Hepatic stellate cell (primary cell): ENCODE measurements at regions not wholly inside any gene's neighbourhood (a gene's known extent, or its start where the extent isn't known, plus 50 kb on each side); places are given as distances from the start of the nearest gene placed in this dataset.

ENCODE experiments used
- DNase-seq: peaks from one replicate; pipeline ENCODE4 v3.0.0; 2011; ENCODE audit warnings: low spot score

DNA sequence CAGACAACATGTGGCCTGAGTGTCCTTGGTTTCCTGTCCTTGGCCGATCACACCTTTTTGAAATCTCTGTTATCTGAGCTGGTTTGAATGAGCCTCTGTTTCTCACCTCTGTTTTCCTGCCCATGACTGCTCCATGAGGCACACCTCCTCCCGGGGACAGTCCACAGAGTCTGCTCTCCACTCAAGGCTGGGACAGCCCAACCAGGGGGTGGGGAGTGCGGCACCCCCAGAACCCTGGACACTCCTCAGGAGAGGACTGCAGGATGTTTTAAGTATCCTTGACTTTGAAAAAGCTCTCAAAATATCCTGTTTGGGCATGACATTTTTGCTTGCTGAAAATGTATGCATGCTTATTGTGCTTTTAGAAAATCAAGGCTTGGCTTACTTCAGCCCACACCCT, 333.0 kb upstream of the N4BP1 start:
- no peak for DNase-seq

DNA sequence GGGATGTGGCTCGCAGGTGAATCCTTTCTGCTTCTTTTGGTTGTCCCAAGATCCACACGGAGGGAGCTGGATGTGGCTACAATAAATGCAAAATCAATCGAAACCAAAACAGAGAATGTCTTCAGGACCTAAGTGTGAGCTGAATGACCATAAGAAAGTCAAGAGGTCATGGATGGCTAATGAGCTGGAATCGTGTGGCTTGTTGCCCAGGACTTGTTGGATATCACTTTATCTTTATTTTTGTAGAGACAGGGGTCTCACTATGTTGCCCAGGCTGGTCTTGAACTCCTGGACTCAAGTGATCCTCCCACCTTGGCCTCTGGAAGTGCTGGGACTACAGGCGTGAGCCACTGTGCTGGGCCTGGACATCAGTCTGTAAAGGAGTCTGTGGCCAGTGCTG, 326.8 kb upstream of the N4BP1 start:
- DNase-seq = no peak

DNA sequence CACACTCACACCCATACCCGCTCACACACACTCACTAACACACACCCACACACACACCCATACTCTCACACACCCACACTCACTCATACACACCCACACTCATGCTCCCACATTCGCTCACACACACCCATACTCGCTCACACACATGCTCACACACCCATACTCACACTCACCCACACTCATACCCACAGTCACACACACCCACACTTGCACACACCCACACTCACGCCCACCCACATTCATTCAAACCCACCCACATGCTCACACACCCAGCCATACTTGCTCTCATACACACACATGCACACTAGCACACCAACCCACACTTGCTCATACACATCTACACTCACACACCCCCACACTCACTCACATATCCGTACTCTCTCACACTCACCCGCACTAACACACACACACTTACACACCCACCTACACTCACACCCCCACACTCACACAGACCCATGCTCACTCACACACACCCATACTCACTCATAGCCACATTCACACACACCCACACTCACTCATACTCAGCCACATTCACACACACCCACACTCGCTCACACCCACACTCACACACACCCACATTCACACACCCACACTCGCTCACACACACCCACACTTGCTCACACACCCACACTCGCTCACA, 322.4 kb upstream of the N4BP1 start:
- DNase-seq = no peak

DNA sequence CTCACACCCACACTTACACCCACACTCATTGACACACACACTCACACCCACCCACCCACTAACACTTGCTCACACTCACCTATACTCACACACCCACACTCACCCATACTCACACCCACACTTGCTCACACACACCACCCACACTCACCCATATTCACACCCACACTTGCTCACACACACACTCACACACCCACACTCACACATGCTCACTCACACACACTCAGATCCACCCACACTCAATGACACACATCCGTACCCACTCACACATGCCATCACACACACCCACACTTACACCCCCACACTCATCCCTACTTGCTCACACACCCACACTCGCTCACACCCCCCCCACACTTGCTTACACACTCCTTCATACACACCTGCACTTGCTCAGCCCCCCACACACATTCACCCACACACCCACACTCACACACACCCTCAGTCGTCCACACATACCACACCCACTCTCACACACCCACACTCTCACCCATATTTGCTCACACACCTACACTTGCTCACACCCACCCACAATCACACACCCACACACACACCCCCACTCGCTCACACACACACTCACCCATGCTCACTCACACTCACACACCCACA, 321.1 kb upstream of the N4BP1 start:
- no peak for DNase-seq

DNA sequence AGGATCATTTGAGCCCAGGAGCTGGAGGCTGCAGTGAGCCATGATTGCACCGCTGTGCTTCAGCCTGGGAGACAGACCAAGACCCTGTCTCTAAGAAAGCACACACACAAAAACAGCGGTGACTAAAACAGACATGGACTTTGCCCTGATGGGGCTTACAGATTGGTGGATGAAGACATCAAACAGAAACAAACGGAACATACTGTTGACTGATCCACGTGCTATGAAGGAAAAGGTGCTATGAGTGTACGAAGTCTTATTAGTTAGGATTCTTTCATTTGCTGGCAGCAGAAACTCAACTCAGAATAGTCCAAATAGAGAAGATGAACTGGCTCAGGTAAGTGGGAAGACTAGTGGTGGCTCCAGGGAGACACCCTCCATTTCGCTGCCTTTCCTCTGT, 309.8 kb upstream of the N4BP1 start:
- no peak for DNase-seq

DNA sequence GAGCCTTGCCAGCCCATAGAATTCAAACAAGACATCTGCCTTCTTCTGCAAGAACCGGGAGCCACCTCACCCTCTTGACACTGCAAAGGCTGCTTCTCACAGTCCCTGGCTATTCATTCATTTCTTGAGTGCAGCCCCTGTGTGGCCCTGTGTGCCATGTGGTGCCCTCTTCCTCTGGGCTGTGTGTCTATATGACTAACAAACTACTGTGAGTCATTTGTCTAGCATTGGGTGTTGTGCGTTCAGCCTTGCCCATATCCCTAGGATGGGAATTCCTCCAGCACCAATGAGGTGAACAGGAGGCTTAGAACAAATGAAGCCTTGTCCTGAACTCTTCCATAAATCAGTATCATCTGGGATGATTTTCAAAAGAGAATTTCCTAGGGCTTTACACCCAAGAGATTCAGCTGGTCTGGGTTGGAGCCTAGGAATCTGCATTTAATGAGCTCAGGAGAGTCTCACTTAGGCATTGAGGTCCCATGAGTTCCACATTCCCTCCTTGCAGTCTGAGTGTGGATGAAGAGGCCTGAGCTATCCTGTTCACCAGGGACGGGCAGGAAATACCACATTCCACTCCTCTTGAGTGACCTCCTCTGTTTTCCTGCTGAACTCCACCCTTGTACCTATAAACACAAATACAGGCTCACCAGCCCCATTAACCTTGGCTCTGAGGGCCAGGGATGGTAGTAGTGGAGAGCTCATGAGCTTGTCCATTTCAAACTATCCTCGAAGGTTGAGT, 308.7 kb upstream of the N4BP1 start:
- DNase-seq = no peak

DNA sequence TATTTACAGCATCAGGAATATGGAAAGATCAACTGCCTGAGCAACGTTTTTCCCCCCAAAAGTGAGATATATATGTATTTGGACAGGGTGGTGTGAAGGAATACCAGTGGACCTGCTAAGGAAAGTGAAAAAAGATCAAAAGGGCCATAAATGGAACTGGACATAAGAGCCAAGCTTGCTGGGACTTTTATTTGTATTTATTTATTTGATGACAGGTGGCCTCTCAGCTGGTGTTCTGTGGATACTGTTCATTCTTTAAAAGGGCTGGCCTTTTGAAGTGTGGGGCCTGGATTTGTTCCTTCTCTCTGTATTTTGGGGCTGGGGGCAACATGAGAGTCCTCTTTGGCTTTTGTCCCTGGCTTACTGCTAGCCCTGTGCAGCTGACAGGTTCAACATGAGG, 306.6 kb upstream of the N4BP1 start:
- no peak for DNase-seq

DNA sequence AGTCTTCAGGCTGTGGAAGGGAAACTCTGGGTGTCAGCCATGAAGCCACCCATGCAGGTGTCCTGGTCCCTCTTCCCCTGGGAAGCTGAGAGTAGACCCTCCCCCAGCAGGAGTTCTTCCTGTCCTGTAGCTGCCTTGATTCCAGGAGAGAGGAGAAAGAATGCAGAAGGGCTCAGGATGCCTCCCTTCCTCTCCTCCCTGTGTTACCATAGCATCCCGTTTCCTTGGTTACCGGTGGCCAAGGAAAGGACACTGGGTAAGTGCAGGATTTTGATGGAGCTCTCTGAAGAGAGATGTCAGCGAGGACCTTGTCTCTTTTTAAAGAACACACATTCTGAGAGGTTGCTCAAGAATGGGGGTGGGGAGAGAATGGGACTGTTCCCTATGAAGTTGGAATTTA, 304.1 kb upstream of the N4BP1 start:
- DNase-seq = no peak

DNA sequence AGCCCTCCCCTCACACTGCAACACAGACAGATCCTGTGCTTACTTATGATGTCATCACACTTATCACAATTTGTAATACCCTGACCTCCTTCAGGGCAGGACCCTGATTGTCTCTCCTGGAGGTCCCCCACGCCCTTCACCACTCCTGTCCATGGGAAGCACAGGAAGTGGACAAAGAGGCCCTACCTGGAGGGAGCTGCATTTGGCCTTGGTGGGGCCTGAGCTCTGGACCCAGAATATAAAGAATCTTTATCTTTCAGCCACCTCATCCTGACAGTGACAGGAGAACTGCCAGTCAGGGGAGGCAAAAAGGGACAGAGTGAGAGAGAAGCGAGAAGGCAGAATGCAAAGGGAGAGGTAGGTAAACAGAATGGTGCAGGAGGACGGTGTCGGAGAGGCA, 303.4 kb upstream of the N4BP1 start:
- DNase-seq = no peak

DNA sequence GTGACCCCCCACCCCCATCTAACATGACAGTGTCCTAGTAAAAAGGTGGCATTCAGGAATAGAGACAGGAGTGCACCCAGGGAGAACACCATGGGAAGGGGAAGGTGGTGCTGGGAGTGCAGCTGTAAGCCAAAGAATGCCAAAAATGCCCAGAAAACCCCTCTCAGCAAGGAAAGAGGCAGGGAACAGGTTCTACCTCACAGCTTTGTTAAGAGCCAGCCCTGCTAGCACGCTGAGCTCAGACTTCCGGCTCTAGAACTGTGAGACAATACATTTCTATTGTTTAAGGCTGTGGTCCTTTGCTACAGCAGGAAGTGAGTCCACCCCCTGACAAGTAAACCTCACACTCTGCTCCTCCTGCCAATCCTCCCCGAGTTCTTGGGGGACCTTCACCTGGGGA, 302.4 kb upstream of the N4BP1 start:
- DNase-seq = no peak

DNA sequence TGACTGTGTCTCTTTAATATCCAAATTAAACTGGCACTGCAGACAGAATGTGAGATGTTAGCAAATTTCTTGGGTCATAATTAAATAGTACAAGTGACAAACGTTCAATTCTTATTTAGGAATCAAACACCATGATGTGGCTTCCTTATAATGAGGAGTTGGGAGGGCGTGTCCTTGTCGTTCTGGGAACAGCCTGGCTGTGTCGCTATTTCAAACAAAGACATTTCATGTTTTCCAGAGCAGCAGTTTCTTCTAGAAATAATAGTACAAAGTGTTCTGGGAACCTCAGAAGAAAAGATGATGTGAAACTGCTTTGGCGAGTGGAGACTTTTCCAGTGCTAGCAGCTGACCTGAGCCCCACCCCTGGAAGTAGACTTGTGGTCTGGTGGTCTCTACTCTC, 301.7 kb upstream of the N4BP1 start:
- no peak for DNase-seq

DNA sequence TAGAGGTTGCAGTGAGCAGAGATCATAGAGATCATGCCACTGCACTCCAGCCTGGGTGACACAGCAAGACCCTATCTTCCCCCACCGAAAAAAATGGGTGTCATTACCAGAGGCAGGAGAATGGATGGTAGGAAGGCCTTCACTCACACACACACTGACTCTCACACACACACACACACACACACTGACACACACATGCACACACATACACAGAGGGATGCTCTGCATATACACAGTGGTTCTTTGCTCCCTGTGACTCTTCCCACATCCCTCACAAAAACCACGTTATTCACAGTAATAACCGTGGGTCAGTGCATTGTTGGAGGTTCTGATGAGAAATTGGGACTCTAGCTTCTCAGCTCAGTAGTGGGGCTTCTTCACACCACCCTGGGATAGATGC, 300.2 kb upstream of the N4BP1 start:
- no peak for DNase-seq

DNA sequence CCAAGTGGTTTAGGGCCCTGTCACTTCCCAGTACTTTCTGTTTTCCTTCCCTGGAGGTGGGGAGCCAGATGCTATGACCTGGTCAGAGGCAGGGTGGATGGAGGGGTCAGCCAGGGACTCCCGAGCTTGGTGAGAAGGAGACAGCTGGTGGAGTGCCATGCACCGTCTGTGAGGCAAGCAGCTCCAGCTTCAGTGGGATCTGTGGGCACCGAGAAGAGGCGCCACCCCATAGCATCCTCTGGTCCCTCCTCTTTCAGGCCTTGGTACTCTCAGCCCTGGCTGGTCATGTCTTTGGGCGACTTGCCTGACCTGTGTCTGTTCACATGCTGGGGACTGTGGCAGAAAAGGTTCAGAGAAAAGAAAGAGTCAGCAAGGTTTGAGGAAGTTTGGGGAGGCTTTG, 299.3 kb upstream of the N4BP1 start:
- no peak for DNase-seq

DNA sequence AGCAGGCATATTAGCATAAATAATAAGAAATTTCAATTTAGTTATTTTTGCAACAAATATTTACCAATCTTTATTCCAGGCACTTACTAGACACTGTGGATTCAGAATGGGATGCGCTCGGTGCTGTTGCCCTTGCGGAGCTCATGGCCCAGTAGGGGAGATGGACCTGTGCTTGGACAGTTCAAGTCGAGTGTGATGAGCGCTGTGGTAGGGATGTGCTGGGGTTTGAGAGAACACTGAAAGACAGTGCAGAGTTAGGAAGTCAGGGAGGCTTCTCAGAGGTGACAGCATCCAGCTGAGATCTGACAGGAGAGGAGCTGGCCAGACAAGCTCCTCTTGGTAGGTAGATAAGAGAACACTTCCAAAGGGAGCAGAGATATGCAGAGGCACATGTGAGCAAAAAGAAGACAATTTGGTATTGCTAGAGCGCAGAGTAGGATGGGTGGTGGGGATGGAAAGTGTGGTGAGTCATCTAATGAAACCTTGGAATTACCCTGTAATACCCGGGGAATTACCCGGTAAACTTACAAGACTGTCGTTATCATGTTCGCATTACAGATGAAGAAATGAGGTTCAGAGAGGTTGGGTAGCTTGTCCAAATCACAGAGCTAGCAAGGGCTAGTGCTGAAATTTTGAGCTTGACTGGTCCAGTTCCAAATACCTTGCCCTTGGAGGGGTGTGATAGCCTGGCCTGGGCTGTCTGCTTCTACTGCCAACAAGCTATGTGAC, 298.1 kb upstream of the N4BP1 start:
- no peak for DNase-seq

DNA sequence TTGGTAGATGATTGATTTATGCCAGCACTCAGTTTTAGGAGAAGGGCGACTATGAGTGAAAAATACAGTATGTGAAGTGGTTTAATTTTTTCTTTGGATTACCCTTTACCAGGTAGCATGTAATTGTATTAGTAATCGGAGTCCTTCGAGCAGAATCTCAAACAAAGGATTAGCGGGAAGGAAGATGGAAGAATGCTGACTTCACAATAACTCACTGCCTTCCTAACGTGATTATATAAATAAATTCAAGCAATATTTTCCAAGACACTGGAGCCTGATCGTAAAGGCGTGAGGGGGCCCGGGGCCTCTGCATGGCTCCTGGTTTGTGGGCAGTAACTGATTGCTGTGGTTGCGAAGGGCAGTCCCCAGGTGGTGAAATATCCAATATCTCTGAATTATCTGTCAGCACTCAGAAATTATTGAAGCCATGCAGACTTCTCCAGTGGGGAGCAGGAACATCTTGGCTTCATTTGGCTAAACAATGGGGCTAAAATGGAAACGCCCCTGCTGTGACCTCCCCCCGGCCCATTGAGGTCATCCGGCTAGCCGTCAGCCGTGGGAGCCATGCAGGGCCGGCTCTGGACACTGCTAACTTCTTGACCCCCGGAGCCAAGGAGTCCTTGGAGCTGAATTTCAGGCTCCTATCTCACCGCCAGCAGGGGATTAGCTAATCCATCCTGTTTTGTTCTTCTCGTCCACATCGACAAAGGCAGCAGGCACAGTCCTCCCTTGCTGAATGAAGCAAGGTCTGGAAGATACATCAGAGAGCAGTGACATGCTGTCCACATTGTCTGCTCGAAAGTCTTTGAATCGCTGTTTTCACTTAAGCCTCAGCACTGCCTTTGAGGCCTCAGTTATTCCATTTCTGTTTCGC, 295.9 kb upstream of the N4BP1 start:
- no peak for DNase-seq

DNA sequence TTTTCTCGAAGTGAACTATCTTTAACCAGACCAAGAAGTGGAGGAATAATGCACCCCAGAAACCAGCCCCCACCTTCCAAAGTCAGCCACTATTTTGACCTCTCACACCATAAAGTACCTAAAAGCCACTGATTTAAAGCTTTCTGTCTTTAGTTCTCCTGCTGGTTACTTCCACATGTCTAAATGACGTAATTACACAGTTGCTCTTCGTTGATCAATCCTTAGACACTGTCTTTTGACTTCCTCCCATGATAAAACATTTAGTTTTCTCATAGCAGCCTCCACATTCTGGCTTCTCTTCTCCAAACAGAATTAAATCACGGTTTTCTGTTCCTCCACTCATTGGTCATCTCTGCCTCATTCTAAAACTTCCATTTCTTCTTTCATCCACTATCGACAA, 294.4 kb upstream of the N4BP1 start:
- DNase-seq = no peak

DNA sequence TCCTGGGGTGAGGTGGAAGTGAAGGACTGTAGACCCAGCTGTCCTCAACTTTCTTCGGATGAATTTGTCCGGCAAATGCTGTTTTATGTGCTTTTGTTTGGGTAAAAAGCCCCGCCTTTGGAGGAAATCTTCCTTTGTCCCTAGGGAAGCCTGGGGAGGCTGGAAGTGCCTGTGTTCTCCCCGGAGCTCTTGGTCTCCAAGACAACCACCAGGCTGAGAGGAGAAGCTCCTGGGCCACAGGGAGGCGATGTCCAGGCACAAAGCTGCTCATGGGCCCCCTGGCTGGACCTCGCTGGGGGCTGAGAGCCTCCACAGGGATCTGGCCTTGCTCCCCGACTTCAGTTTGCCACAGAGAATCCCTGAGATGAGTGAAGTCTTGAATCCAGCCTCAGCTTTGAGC, 293.1 kb upstream of the N4BP1 start:
- DNase-seq = no peak

DNA sequence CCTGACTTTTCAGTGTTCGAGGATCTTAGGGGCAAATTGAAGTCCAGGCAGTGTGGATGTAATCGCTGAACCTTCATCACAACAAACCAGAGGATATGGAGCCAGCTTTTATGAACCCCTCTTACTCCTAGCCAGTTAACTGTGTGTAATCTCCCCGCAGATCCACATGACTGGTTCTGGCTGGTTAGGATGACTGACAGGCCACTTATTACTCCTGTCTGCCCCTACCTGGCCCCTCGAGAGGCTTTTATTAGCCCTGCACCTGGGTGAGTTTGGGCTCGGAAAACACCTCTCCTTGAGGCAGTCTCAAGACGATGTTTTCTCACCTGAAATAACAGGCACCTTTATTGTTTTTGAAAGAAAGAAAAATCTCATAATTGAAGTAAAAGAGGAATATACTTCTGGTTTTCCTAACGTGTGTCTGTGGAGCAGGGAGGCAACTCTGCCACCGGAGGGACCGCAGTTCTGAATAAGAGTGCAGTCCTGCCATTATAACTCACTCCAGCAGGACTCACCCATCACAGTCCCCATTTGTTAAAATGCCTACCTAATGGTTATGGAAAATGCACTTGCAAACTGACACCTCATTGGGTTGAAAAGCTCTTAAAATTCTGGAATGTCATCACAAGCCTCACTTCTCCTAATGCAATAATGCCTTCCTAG, 291.9 kb upstream of the N4BP1 start:
- DNase-seq = no peak

DNA sequence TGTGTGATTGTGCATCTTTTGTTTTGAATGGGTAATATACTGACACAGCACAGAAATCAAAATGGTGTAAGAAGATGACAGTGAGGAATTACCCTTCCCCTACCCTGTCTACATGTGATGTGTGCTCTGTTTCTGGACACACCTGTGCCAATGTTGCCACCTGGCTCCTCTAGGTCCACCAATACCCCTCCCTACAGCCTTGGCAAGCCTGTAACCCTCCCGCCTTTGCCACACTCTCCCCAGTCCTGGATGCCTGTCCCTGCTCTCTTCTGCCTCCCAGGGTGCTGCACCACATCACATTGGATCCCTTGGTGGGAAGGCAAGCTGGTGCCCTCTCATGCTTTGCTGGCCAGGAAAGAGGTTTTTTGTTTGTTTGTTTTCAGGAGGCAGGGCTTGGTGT, 289.5 kb upstream of the N4BP1 start:
- DNase-seq = no peak

DNA sequence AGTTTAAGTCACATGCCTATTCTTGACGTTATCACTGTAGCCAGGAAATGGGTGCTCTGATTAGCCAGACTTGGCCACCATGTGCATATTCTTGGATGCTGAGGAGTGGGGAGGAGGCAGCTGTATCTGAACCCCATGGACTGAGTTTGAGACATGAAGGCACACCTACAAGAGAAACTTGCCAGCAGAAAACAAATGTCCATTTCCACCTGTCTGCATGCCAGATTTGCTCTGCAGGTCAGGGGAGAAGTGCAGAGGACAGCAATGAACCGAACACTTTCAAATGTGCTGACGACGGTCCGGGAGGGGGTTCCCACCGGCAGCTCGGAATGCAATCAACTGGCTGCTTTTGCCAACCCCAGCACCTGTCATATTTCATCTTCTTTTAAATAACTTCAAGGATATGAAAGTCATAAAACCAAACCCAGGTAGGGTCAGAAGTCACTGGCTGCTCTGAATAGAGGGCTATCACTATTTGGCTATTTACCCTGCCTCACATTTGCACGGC, 287.8 kb upstream of the N4BP1 start:
- DNase-seq = no peak

DNA sequence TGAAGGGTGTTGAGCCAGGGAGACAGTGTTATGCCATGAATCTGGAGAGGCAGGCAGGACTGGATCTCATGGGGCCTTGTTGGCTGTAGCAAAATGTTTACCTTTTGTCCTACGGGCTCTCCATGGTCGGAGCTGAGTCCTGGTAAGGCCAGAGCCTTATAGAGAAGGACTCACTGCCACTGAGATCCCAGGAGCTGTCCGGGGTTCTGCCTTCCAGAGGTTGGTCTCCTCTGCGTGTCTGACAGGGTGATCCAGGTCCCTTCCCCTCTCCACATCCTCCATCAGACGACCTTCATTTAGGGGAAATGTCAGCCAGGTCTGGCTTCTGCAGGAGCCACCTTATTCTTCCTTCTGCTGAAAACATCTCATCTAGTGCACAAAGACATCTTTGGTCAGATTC, 285.2 kb upstream of the N4BP1 start:
- DNase-seq = no peak
